ENCODE measurements at regions not wholly inside any gene's neighbourhood (a gene's known extent, or its start where the extent isn't known, plus 50 kb on each side); places are given as distances from the start of the nearest gene placed in this dataset.

DNA sequence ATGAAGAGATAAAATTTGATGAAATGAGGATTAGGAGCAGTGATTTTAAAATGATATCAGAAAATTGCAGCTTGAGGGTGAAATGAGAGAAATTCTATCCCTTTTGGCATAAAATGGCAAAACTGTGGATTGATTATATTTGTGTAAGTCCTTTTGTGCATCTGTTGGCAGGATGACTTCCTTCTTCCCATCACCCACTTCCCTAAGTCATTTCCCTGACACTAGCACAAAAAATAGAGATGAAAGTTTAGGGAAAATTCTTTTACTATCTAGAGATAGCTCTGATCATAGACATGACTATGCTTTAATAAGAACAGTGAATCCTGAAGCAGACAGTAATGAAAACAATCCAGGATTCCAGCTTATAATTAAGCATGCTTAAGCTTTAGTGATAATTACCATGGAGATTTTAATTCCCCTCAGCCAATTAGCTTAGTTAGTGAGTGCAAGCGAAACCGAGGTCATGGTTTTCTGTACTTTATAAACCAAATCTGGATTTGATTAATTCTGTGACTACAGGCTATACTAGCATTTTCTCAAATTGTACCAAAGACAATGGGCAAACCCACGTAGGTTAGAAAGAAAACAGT is 163.6 kb upstream of the TARS1 start:
- intact Hi-C loops (cut with DNase I) = no loop called here
- no peak for DNase-seq
- 13 to 25% (median 18%) methylated on average over 3 of the region's 3 CpGs for WGBS, 3 donors
- H3K36me3 ChIP-seq = no peaks in the 10 kb centered on the region
- H3K4me3 ChIP-seq = no peak overlapping the region
- H3K4me1 ChIP-seq (ENCODE audit: insufficient read depth) = peaks cover 6% of the 10 kb centered on the region
- TF ChIP-seq EP300 (IDR thresholded peaks at IDR 0.05) = no peak
- no peak for TF ChIP-seq POLR2A (IDR thresholded peaks at IDR 0.05)
- TF ChIP-seq, protein P1, sequence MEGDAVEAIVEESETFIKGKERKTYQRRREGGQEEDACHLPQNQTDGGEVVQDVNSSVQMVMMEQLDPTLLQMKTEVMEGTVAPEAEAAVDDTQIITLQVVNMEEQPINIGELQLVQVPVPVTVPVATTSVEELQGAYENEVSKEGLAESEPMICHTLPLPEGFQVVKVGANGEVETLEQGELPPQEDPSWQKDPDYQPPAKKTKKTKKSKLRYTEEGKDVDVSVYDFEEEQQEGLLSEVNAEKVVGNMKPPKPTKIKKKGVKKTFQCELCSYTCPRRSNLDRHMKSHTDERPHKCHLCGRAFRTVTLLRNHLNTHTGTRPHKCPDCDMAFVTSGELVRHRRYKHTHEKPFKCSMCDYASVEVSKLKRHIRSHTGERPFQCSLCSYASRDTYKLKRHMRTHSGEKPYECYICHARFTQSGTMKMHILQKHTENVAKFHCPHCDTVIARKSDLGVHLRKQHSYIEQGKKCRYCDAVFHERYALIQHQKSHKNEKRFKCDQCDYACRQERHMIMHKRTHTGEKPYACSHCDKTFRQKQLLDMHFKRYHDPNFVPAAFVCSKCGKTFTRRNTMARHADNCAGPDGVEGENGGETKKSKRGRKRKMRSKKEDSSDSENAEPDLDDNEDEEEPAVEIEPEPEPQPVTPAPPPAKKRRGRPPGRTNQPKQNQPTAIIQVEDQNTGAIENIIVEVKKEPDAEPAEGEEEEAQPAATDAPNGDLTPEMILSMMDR (IDR thresholded peaks at IDR 0.05) = no peak
- H3K27me3 ChIP-seq = no peaks in the 10 kb centered on the region
- H3K27ac ChIP-seq = no peak overlapping the region
- no peaks in the 10 kb centered on the region for H3K9me3 ChIP-seq

DNA sequence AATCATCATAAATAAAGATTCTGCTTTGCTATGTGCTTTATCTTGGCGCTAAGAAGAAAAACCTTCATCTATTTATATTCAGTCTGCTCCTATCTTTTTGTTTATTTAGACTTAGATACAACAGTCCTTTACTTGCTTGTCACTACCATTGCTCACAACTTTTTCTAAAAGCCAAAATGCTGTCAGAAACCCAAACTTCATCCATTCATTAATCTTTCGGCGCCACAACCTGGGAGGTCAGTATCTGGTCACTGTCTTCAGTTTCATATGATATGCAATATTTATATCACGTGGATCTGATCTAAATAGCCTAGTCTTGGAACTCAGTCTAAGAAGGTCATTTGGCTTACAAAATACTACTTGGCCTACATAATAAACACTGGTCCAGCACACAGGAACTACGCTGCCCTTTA is 159.3 kb upstream of the TARS1 start:
- Histone ChIP-seq H3K9me3 (no peaks in the 10 kb centered on the region), H3K4me1 (ENCODE audit: insufficient read depth) (peaks cover 1% of the 10 kb centered on the region), H3K27me3 (no peaks in the 10 kb centered on the region), H3K4me3 (no peak overlapping the region), H3K36me3 (no peaks in the 10 kb centered on the region), H3K27ac (no peak overlapping the region)
- DNase-seq = no peak
- WGBS, 3 donors = 15 to 37% (median 34%) methylated on average over 5 of the region's 5 CpGs
- TF ChIP-seq, protein P1 (IDR thresholded peaks at IDR 0.05) = no peak
- no peak for TF ChIP-seq EP300 (IDR thresholded peaks at IDR 0.05)
- no peak for TF ChIP-seq POLR2A (IDR thresholded peaks at IDR 0.05)
- intact Hi-C loops (cut with DNase I) = no loop called here

DNA sequence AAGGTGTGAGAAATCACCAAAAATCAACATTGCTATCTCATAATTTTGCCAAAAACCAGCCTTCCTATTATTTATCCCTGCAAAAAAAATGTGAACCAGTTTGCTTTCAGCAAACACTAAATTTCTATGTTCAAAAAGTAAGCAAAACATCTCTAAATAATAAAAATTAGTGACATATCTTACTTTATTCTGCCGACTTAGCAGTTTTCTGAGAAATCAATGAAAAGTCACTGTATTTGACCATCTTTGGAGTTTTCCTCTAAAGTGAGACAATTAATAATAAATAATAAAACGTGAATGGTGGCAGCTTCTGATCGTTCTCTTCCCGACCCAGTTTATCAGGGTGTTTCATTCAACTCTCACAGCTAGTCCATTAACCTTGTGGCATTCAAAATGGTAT is 158.6 kb upstream of the TARS1 start:
- Histone ChIP-seq H3K4me3 (no peak overlapping the region), H3K27ac (no peak overlapping the region), H3K27me3 (no peaks in the 10 kb centered on the region), H3K4me1 (ENCODE audit: insufficient read depth) (no peaks in the 10 kb centered on the region), H3K36me3 (no peaks in the 10 kb centered on the region), H3K9me3 (no peaks in the 10 kb centered on the region)
- intact Hi-C loops (cut with DNase I) = no loop called here
- no peak for TF ChIP-seq EP300 (IDR thresholded peaks at IDR 0.05)
- TF ChIP-seq POLR2A (IDR thresholded peaks at IDR 0.05) = no peak
- TF ChIP-seq, protein P1 (IDR thresholded peaks at IDR 0.05) = no peak
- 74 to 89% (median 78%) methylated on average over 4 of the region's 4 CpGs for WGBS, 3 donors
- no peak for DNase-seq

DNA sequence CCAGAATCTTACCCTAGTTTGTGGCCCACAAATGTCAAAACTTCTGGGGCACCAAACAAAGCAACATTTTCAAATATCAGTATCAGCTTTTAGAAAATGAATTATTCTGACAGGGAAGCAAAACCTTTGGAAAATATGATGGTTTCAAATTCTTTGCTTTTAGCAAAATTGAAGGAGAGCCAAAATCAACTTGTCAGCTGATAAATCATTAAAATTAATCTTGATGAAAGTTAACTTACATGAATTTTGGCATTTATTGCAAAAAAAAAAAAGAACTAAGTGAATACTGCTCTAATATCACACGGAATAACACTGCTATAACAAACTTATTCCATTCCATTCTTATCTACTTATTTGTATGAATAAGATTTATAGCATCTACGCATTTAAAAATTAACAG is 158.1 kb upstream of the TARS1 start:
- Histone ChIP-seq H3K4me1 (ENCODE audit: insufficient read depth) (no peaks in the 10 kb centered on the region), H3K27ac (no peak overlapping the region), H3K36me3 (no peaks in the 10 kb centered on the region), H3K9me3 (no peaks in the 10 kb centered on the region), H3K4me3 (no peak overlapping the region), H3K27me3 (no peaks in the 10 kb centered on the region)
- no peak for DNase-seq
- intact Hi-C loops (cut with DNase I) = no loop called here
- TF ChIP-seq POLR2A (IDR thresholded peaks at IDR 0.05) = no peak
- TF ChIP-seq, protein P1 (IDR thresholded peaks at IDR 0.05) = no peak
- no peak for TF ChIP-seq EP300 (IDR thresholded peaks at IDR 0.05)
- 77 to 88% (median 84%) methylated on average over 2 of the region's 2 CpGs for WGBS, 3 donors

All from ovary (tissue), 7 donors.